GM19452 (cell line): ENCODE measurements at regions not wholly inside any gene's neighbourhood (a gene's known extent, or its start where the extent isn't known, plus 50 kb on each side); places are given as distances from the start of the nearest gene placed in this dataset.
"Not testable (repeated sequence)": the region's sequence is repeated elsewhere in the genome, so short reads cannot be mapped to it uniquely, and the experiment has no call there.

Experiments used
- ATAC-seq: cut with Tn5 transposase; IDR thresholded peaks from one replicate; pipeline ENCODE4 v1.9.1; 2021; ENCODE audit not compliant: unreplicated experiment

DNA sequence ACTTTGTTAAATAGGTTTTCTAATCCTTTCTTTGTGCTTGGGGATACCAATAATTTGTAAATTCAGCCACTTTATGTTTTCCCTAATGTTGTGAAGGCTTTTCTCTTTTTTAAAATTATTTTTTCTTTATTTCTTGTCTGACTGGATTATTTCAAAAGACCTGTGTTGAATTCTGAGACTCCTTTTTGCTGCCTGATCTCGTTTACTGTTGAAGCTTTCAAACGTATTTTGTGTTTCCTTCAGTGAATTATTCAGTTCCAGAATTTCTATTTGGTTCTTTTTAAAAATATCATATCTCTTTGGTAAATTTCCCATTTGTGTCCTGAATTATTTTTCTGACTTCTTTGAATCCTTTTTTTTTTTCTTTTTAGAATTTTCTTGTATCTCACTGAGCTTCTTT, 241.6 kb downstream of the LRIG3 start:
- no peak for ATAC-seq

GRCh38 chr12:58681730-58682129, 238.6 kb downstream of the LRIG3 start:
- ATAC-seq, result no peak

DNA sequence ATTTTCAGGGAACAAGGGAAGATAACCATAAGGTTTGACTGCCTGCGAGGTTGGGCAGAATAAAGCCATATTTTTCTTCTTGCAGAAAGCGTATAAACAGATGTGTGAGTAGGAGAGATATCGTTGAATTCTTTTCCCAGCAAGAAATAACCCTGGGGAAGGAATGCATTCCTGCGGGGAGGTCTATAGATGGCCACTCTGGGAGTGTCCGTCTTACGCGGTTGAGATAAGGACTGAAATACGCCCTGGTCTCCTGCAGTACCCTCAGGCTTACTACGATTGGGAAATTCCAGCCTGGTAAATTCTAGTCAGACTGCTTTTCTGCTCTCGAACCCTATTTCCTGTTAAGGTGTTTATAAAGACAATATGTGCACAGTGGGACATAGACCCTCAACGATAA, 225.0 kb downstream of the LRIG3 start:
- no peak for ATAC-seq

DNA sequence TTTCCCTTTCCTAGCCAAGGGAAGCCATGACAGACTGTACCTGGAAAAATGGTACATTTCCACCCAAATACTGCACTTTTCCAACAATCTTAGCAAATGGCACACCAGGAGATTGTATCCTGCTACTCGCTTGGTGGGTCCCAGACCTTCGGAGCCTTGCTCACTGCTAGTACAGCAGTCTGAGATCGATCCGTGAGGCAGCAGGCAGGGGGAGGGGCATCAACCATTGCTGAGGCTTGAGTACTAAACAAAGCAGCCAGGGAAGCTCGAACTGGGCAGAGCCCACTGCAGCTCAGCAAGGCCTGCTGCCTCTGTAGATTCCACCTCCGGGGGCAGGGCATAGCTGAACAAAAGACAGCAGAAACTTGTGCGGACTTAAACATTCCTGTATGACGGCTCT, 218.8 kb downstream of the LRIG3 start:
- ATAC-seq, result no peak

- no peak for ATAC-seq
These were observed 216.4 kb downstream of the LRIG3 start for GRCh38 chr12:58703866-58704265.

DNA sequence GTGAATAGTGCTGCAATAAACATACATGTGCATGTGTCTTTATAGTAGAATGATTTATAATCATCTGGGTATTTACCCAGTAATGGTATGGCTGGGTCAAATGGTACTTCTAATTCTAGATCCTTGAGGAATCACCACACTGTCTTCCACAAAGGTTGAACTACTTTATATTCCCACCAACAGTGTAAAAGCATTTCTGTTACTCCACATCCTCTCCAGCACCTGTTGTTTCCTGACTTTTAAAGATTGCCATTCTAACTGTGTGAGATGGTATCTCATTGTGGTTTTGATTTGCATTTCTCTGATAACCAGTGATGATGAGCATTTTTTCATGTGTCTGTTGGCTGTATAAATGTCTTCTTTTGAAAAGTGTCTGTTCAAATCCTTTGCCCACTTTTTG, 215.5 kb downstream of the LRIG3 start:
- ATAC-seq, result not testable (repeated sequence)

GRCh38 chr12:58710901-58711300, 209.4 kb downstream of the LRIG3 start:
- ATAC-seq, result no peak

DNA sequence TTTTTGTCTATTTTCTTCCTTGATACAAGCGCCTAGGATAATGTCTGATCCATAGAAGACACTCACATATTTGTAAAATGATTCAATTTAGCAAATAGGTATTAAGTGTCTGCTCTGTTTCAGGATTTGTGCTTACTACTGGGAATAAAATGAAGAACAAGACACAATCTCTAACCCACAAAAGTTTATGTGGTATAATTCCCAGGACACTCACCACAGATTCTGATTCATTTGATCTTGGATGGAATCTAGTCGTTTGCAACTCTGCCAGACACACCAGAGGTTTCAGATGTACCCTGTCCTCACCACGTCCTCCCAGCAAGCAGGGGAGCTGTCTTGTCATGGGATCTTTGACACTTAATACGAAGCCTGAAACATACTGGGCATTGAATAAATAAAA, 208.3 kb downstream of the LRIG3 start:
- ATAC-seq, result no peak

DNA sequence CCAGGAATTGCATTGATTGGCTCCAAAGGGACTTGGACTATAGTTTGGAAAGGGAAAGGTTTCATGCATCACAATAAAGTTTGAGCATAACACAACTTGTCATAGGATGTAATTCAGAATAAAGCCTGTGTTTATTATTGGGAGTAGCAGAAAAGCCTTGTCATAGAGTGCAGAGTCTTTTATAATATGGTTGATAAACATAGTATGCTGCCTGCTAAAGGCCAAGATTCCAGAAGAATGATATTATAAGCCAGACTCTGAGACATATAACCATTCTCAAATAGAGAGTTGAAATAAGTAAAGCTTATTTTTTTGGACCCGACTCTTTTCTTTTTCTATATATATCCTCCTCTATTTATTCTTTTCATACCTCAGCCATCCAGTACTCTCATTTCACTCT, 207.3 kb downstream of the LRIG3 start:
- ATAC-seq, result no peak

DNA sequence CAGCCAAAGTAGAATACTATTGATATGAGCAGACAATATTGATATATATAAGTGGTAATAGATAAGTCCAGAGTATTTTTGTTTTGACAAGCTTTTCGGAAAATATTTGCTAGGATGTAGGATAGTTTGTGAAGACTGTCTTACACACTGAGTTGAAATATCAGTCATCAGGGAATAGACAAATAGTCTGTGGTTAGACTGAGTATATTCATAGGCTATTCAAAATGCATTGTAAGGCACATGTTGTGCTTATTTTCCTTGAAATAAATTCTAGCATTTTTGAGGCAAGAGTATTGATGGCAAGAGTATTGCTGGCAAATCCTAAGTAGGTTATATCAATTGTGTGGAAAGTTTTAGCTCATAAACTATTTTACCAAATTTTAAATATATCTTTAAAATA, 201.1 kb downstream of the LRIG3 start:
- ATAC-seq, result no peak

DNA sequence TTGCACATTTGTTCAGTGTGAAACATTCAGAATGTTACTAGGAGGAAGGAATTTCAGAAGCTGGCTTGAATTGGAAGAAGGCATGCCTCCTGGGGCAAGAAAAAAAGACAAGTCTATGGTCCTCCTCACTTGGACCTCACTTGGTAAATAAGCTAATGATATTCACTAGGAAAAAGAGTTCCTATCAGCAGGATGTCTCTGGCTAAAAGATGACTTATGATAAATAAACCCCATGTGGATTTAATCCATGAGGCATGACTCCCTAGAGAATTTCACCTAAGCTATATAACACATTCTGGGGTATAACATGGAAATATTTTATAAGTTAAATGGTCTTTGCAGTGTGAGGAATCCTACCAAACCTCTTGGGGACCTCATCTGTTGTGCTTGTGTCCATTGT, 199.9 kb downstream of the LRIG3 start:
- no peak for ATAC-seq

GRCh38 chr12:58725400-58726105, 194.8 kb downstream of the LRIG3 start:
- no peak for ATAC-seq

- no peak for ATAC-seq
These were observed 192.8 kb downstream of the LRIG3 start for GRCh38 chr12:58727521-58727920.

DNA sequence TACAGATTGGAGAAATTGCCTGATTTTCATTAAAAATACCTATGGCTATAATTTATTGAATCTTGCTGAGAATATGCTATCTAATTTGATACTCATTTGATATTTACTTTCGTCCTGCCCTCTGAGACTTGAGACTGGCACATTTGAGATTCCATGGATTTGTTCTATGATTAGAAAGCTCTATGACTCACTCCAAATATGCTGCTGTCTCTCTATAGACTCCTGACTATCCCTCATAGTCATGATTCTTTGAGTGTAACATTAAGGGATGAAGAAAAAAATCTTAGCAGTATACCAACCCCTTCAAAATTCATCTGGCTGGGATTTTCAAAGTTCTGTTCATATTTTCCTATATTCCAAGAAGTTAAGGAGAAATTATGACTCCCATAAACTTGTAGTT, 191.9 kb downstream of the LRIG3 start:
- ATAC-seq, result no peak

- no peak for ATAC-seq
These were observed 189.2 kb downstream of the LRIG3 start for GRCh38 chr12:58731096-58731495.

DNA sequence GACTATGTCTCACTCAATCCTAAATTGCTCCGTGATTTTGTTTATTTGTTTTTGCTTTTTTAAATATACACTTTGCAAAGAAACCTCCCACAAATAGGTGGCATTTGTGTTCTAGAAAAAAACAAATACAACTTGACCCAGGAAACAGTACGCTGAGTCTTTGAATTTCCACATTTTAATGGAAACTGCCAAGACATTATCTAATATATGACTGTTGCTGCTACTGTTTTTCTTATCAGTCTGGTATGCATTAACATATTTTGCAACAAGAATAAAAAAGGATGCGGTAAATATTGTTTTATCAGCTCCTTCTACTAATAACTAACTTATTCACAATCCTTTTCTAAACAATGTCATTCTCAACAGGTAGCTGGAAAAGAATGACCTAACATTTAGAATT, 187.4 kb downstream of the LRIG3 start:
- ATAC-seq, result no peak

GRCh38 chr12:58741226-58741625, 179.1 kb downstream of the LRIG3 start:
- ATAC-seq, result no peak

DNA sequence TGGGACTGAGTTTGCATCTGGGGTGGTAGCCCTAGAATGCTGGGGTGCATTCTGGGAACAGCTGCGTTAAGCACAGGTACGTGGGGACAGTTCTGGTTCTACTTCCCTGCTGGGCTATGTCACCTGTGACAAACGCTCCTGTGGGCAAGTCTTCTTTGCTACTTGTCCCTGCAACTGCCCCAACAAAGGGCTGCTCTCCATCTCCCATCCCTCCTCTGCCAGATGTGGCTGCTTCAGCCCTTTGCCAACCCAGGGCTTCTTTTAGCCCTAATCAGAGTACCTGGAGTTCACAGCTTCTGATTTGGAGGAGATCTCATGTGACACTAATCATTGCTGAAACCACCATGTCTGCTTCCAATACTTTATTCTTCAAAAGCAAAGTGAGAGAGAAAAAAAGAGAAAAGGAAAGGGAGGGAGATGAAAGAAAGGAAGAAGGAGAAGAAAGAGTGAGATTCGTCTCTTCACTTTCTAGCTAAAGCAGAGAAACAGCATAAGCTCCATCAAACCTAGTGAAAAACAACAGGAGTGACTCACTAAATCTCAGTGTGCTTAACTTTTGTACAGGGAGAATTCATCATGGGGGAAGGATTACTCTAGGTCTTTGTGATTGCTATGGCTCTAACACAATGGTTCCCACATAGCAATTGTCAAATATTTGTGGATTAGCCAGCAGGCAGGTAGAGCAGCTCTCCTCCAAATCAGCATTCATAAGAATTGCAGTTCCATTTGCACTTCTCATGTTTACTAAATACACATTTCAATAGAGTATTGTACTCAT, 174.8 kb downstream of the LRIG3 start:
- ATAC-seq, result no peak

- ATAC-seq, result no peak
These were observed 172.8 kb downstream of the LRIG3 start for GRCh38 chr12:58747533-58747932.

DNA sequence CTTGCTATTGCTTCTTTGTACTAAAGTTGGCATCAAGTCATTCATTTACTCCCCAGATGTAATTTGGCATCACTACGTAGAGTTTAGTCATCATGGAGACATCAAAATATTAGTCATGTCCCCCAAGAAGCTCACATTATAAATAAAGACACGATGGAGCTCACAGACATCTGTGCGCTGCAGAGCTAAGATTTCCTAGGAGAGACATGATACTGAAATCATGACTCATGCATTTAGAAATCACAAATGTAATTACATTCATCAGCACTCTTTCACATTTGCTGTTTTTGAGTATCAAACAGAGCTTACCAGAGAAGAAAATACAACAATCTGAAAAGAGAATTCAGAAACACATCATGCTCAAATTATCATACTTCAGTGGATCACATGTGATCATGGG, 169.8 kb downstream of the LRIG3 start:
- ATAC-seq, result no peak

DNA sequence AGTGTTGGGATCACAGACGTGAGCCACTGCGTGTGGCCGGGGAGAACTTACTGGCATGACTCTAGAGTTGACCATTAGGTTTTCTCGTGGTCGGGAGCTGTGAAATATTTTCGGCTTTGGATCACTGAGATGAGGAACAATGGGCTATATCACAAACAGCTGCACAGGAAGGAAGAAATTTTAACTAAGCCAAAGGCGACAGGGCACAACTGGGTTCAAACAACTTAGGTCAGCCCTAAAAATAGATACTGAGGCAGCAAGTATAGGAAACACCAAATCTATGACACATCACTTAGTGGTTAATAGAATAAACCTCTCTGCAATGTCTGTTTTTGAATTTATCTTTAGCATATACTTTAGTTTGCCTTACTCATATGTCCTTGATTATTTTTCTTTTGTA, 162.9 kb downstream of the LRIG3 start:
- ATAC-seq, result no peak

DNA sequence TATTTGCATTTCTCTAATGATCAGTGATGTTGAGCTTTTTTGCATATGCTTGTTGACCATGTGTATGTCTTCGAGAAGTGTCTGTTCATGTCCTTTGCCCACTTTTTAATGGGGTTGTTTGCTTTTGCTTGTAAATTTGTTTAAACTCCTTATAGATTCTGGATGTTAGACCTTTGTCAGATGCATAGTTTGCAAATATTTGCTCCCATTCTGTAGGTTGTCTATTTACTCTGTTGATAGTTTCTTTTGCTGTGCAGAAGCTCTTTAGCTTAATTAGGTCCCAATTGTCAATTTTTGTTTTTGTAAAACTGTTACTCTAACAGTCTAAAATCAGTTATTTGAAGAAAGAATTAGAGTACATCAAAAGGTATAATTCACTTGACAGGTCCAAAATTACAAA, 160.6 kb downstream of the LRIG3 start:
- not testable (repeated sequence) for ATAC-seq

DNA sequence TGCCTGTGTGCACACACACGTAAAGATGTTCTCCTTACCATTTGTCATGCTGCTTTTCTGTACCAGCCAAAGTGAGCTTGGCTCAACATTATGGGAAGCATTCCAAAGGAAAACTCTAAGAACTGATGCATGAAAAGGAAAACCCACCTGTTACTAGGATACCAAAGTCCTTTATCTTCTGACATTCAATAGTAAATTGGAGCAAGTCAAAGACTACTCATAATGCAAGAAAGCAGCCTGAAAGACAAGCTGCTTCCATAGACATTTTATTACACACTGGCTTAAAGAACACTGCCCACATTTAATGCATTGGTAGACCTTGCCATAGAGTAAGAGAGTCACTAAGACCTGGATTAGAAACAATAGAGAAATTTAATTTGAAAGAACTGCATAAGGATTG, 159.0 kb downstream of the LRIG3 start:
- no peak for ATAC-seq
